ENCODE measurements at regions not wholly inside any gene's neighbourhood (a gene's known extent, or its start where the extent isn't known, plus 50 kb on each side); places are given as distances from the start of the nearest gene placed in this dataset.
A peak's percentile ranks its signal among the peaks of the same experiment; 100 is the strongest.

DNA sequence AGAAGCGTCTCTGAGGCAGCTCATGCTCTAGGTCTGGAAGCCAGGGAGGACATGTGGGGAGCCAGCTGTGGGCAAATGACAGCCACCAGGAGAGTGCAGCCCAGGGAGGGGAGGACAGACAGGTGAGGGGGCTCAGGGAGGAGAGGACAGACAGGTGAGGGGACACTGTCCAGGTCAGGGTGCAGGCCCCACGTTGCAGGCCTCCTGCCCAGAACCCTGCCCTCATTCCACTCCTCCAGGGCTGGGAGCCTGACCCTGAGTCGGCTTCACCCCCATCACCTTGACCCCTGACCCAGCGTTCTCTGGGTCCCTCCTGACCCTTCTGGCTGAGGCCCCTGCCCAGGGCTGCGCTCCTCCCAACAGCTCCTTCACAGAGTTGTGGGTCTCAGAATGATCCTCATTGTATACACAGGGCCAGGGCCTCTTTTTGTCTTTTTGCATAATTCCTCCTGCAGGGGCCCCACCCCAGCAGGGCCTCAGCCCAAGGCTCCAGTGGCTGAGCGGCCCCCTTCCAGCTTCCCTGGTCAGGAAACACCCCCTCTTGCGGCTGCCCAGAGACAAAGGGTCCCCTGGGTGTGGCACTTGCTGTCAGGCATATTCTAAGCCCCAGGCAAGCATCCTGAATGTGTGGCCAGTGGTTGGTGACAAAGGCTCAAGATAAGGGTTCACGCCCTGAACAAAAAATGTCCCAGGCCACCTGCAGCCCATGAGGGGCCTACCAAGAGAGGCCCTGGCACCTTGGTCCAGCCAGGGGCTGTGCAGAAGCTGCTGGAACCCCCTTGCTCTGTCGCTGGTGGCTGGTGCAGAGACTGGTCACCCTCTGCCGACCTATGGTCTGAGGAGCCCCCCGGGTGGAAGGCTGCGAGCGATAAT is 853.0 kb downstream of the BRD1 start:
- H3K4me3 ChIP-seq (ENCODE audit: low read depth, low read length): no peak overlapping the region
- ChIA-PET CTCF (interaction anchor here (1.0 kb wide), 1 partner anchor 13 kb away, joined by 3 read pairs; no protein-coding TSS in a partner anchor), POLR2A (no interaction called here)
- no peaks in the 10 kb centered on the region for H3K4me1 ChIP-seq (ENCODE audit: control insufficient read depth, insufficient read depth, low read length)
- TF ChIP-seq ZNF626 (tag by site-specific recombination; IDR thresholded peaks at IDR 0.05) (no peak), ZNF670 (tag by site-specific recombination; IDR thresholded peaks at IDR 0.05; ENCODE audit: low read depth) (no peak), ZFP37 (tag by site-specific recombination; IDR thresholded peaks at IDR 0.05) (no peak), ZNF174 (tag by site-specific recombination; IDR thresholded peaks at IDR 0.05) (no peak), ZNF785 (tag by site-specific recombination; IDR thresholded peaks at IDR 0.05) (no peak), YY1 (tag by site-specific recombination; IDR thresholded peaks at IDR 0.05) (no peak), ZNF274 (IDR thresholded peaks at IDR 0.05; ENCODE audit: low read length) (no peak), ZNF274 (tag by site-specific recombination; IDR thresholded peaks at IDR 0.05; ENCODE audit: borderline replicate concordance) (no peak), ZNF324 (tag by site-specific recombination; IDR thresholded peaks at IDR 0.05) (no peak)
- TF ChIP-seq, protein P1, sequence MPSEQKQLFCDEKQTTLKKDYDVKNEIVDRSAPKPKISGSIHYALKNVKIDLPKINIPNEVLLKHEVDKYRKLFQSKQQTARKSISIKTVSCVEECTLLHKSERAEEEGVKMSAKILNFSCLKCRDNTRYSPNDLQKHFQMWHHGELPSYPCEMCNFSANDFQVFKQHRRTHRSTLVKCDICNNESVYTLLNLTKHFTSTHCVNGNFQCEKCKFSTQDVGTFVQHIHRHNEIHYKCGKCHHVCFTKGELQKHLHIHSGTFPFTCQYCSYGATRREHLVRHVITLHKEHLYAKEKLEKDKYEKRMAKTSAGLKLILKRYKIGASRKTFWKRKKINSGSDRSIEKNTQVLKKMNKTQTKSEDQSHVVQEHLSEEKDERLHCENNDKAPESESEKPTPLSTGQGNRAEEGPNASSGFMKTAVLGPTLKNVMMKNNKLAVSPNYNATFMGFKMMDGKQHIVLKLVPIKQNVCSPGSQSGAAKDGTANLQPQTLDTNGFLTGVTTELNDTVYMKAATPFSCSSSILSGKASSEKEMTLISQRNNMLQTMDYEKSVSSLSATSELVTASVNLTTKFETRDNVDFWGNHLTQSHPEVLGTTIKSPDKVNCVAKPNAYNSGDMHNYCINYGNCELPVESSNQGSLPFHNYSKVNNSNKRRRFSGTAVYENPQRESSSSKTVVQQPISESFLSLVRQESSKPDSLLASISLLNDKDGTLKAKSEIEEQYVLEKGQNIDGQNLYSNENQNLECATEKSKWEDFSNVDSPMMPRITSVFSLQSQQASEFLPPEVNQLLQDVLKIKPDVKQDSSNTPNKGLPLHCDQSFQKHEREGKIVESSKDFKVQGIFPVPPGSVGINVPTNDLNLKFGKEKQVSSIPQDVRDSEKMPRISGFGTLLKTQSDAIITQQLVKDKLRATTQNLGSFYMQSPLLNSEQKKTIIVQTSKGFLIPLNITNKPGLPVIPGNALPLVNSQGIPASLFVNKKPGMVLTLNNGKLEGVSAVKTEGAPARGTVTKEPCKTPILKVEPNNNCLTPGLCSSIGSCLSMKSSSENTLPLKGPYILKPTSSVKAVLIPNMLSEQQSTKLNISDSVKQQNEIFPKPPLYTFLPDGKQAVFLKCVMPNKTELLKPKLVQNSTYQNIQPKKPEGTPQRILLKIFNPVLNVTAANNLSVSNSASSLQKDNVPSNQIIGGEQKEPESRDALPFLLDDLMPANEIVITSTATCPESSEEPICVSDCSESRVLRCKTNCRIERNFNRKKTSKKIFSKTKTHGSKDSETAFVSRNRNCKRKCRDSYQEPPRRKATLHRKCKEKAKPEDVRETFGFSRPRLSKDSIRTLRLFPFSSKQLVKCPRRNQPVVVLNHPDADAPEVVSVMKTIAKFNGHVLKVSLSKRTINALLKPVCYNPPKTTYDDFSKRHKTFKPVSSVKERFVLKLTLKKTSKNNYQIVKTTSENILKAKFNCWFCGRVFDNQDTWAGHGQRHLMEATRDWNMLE (tag by site-specific recombination; conservative IDR thresholded peaks at IDR 0.05; ENCODE audit: low read depth): no peak
- TF ChIP-seq, protein P2, sequence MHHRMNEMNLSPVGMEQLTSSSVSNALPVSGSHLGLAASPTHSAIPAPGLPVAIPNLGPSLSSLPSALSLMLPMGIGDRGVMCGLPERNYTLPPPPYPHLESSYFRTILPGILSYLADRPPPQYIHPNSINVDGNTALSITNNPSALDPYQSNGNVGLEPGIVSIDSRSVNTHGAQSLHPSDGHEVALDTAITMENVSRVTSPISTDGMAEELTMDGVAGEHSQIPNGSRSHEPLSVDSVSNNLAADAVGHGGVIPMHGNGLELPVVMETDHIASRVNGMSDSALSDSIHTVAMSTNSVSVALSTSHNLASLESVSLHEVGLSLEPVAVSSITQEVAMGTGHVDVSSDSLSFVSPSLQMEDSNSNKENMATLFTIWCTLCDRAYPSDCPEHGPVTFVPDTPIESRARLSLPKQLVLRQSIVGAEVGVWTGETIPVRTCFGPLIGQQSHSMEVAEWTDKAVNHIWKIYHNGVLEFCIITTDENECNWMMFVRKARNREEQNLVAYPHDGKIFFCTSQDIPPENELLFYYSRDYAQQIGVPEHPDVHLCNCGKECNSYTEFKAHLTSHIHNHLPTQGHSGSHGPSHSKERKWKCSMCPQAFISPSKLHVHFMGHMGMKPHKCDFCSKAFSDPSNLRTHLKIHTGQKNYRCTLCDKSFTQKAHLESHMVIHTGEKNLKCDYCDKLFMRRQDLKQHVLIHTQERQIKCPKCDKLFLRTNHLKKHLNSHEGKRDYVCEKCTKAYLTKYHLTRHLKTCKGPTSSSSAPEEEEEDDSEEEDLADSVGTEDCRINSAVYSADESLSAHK (tag by site-specific recombination; IDR thresholded peaks at IDR 0.05): no peak
- TF ChIP-seq, protein P3, sequence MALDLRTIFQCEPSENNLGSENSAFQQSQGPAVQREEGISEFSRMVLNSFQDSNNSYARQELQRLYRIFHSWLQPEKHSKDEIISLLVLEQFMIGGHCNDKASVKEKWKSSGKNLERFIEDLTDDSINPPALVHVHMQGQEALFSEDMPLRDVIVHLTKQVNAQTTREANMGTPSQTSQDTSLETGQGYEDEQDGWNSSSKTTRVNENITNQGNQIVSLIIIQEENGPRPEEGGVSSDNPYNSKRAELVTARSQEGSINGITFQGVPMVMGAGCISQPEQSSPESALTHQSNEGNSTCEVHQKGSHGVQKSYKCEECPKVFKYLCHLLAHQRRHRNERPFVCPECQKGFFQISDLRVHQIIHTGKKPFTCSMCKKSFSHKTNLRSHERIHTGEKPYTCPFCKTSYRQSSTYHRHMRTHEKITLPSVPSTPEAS (tag by site-specific recombination; IDR thresholded peaks at IDR 0.05): no peak
- no peak overlapping the region for H3K27ac ChIP-seq (ENCODE audit: extremely low read depth, low read depth, low read length)
- no peaks in the 10 kb centered on the region for H3K36me3 ChIP-seq (ENCODE audit: control insufficient read depth in 2 of 2, insufficient read depth in 1 of 2, low read length in 2 of 2)
- H3K9me3 ChIP-seq (ENCODE audit: control insufficient read depth, insufficient read depth, low read depth, low read length): no peaks in the 10 kb centered on the region

DNA sequence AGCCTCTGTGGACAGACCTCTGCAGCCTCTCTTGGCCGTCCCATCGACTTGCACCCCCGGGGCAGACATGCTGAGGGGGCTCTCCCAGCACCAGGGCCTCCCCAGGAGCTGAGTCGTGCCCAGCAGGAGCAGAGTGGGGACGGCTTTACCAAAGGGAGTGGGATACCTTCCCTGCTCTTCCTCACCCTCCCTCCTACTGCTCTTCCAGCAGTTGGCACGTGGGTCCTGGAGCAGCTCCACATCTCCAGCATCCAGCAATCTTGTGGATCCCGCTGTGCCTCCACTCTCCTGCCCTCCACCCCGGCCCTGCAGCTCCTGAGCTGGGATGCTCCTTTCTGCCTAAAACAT is 854.0 kb downstream of the BRD1 start:
- no peak for TF ChIP-seq GLI2 (tag by site-specific recombination; IDR thresholded peaks at IDR 0.05; ENCODE audit: borderline replicate concordance, low read depth)
- TF ChIP-seq ZNF837 (tag by site-specific recombination; IDR thresholded peaks at IDR 0.05): no peak
- TF ChIP-seq ZNF341 (tag by site-specific recombination; IDR thresholded peaks at IDR 0.05; ENCODE audit: low read depth): 0 out of 2 replicates have a peak, but pooled peaks have one; percentile 41
- TF ChIP-seq ZIC2 (tag by site-specific recombination; IDR thresholded peaks at IDR 0.05): peak; percentile 48
- Histone ChIP-seq H3K36me3 (ENCODE audit: control insufficient read depth in 2 of 2, insufficient read depth in 1 of 2, low read length in 2 of 2) (no peaks in the 10 kb centered on the region), H3K27ac (ENCODE audit: extremely low read depth, low read depth, low read length) (no peak overlapping the region), H3K9me3 (ENCODE audit: control insufficient read depth, insufficient read depth, low read depth, low read length) (no peaks in the 10 kb centered on the region), H3K4me3 (ENCODE audit: low read depth, low read length) (no peak overlapping the region), H3K4me1 (ENCODE audit: control insufficient read depth, insufficient read depth, low read length) (no peaks in the 10 kb centered on the region)
- ChIA-PET CTCF (interaction anchor here (0.6 kb wide), 1 partner anchor 199 kb away, joined by 3 read pairs; no protein-coding TSS in a partner anchor), POLR2A (no interaction called here)
